ENCODE measurements at regions not wholly inside any gene's neighbourhood (a gene's known extent, or its start where the extent isn't known, plus 50 kb on each side); places are given as distances from the start of the nearest gene placed in this dataset.

DNA sequence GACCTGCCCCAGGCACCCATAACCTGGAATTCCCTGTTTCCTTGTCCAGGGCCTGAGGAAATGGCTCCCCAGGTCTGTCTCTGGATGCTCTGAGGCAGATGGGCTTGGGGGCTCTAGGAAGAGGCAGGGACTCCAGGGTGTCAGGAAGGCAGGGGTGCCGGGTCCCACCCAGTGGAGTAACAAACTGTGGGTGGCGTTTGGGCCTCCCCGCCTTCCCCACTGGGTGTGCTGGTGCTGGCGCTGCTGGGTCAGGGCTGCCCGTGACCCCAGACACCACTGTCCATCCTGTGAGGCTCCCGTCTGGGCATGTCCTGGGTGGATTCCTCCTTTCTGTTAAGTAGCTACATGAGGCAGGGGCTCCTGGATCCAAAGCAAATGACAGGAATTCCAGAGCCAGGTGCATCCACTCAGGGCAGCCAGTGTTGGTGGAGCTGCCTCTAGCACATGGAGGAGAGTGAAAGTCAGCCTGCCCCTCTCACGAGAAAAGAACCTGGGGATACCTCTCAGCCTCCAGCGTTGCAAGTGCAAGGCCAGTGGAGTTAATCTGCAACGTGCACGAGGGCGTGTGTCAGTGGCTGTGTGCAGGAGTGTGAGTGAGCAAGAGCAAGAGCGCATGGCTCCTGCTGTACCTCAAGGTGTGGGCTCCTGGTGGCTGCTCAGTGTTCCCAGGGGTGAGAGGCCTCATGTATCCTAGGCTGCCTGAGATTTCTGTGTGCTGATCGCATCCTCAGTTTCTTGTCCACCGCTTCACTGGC is 403.1 kb downstream of the TMEM121 start:
- no peak for DNase-seq (ENCODE audit: low read depth)
- TF ChIP-seq, protein P1, sequence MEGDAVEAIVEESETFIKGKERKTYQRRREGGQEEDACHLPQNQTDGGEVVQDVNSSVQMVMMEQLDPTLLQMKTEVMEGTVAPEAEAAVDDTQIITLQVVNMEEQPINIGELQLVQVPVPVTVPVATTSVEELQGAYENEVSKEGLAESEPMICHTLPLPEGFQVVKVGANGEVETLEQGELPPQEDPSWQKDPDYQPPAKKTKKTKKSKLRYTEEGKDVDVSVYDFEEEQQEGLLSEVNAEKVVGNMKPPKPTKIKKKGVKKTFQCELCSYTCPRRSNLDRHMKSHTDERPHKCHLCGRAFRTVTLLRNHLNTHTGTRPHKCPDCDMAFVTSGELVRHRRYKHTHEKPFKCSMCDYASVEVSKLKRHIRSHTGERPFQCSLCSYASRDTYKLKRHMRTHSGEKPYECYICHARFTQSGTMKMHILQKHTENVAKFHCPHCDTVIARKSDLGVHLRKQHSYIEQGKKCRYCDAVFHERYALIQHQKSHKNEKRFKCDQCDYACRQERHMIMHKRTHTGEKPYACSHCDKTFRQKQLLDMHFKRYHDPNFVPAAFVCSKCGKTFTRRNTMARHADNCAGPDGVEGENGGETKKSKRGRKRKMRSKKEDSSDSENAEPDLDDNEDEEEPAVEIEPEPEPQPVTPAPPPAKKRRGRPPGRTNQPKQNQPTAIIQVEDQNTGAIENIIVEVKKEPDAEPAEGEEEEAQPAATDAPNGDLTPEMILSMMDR (IDR thresholded peaks at IDR 0.05; ENCODE audit: low read depth, low read length), result no peak
- TF ChIP-seq, protein P2, sequence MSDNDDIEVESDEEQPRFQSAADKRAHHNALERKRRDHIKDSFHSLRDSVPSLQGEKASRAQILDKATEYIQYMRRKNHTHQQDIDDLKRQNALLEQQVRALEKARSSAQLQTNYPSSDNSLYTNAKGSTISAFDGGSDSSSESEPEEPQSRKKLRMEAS (IDR thresholded peaks at IDR 0.05; ENCODE audit: low read depth, low read length), result no peak
- no peak for TF ChIP-seq POLR2A (IDR thresholded peaks at IDR 0.05; ENCODE audit: extremely low read depth, insufficient read length)
- TF ChIP-seq MYC (IDR thresholded peaks at IDR 0.05; ENCODE audit: low read depth, low read length), result no peak
- H3K4me3 ChIP-seq (ENCODE audit: low read depth, low read length), result no peak overlapping the region

DNA sequence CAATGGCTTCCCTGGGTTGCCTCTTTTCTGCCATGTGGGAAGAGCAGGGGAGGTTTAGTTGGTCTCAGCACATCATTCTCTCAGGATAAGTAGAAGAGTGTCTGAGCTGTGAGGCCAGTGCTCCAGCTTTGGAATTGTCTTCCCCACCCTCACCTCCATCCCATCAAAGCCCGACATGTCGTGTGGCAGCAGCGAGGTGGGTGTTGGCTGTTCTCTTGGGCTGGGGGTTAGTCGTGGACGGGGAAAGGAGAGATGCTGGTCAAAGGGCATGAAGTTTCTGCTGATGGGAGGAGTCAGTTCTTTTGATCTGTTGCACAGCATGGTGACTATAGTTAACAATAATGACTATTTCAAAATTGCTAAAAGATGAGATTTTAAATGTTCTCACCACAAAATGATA is 404.2 kb downstream of the TMEM121 start:
- no peak for DNase-seq (ENCODE audit: low read depth)
- TF ChIP-seq POLR2A (IDR thresholded peaks at IDR 0.05; ENCODE audit: extremely low read depth, insufficient read length) (no peak), MYC (IDR thresholded peaks at IDR 0.05; ENCODE audit: low read depth, low read length) (no peak)
- TF ChIP-seq, protein P2 (IDR thresholded peaks at IDR 0.05; ENCODE audit: low read depth, low read length), result no peak
- TF ChIP-seq, protein P1 (IDR thresholded peaks at IDR 0.05; ENCODE audit: low read depth, low read length), result no peak
- no peak overlapping the region for H3K4me3 ChIP-seq (ENCODE audit: low read depth, low read length)

DNA sequence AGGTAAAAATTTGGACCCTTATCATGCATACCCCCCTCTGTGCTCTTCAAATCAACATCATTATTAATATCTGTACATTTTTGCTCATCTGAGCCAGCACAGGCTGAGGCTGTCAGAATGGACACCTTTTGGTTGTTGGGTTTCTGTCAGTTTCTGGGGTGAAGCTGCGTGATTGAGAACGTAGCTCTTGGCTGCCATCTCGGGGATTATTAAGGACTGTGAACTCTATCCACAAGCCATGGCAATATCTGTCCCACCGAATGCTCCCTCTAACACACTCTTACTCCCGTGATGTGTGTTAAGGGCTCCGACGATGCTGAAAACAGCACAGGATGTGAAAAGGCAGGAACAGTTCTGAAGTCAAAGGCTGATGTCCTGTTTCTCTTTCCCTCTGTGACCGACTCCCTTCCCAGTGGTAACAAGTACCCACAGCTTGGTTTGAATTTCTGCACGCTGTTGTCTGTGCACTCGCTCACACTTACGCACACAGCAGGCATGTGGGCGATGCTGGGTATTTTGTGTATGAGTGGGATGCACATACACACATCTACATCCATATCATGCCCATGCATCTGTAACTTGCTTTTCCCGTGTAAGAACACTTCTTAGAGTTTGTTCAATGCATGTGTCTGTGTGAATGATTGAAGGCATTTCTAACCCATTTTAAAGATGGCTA is 405.6 kb downstream of the TMEM121 start:
- peak; percentile 63 for DNase-seq (ENCODE audit: low read depth)
- H3K4me3 ChIP-seq (ENCODE audit: low read depth, low read length), result no peak overlapping the region
- TF ChIP-seq POLR2A (IDR thresholded peaks at IDR 0.05; ENCODE audit: extremely low read depth, insufficient read length) (no peak), MYC (IDR thresholded peaks at IDR 0.05; ENCODE audit: low read depth, low read length) (no peak)
- TF ChIP-seq, protein P2 (IDR thresholded peaks at IDR 0.05; ENCODE audit: low read depth, low read length), result no peak
- TF ChIP-seq, protein P1 (IDR thresholded peaks at IDR 0.05; ENCODE audit: low read depth, low read length), result peak; percentile 33

DNA sequence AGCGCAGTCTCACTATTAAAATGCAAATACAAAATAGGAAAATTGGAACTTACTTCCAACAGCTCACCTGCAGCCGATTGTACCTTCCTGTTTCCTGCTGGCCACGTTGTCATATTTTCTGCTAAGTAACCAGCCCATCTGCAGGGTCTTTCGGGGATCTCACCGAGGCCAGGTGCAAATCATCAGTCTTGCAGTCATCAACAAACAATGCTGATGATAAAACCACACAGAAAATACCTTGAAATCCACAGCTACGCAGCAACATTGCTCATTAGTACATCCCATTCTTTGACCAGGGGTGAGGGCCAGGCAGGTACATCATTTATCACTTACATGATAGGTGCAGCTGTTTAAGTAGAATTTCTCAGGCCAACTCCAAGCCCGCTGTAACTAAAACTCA is 406.9 kb downstream of the TMEM121 start:
- no peak overlapping the region for H3K4me3 ChIP-seq (ENCODE audit: low read depth, low read length)
- no peak for DNase-seq (ENCODE audit: low read depth)
- TF ChIP-seq POLR2A (IDR thresholded peaks at IDR 0.05; ENCODE audit: extremely low read depth, insufficient read length) (no peak), MYC (IDR thresholded peaks at IDR 0.05; ENCODE audit: low read depth, low read length) (no peak)
- TF ChIP-seq, protein P2 (IDR thresholded peaks at IDR 0.05; ENCODE audit: low read depth, low read length), result no peak
- TF ChIP-seq, protein P1 (IDR thresholded peaks at IDR 0.05; ENCODE audit: low read depth, low read length), result no peak

DNA sequence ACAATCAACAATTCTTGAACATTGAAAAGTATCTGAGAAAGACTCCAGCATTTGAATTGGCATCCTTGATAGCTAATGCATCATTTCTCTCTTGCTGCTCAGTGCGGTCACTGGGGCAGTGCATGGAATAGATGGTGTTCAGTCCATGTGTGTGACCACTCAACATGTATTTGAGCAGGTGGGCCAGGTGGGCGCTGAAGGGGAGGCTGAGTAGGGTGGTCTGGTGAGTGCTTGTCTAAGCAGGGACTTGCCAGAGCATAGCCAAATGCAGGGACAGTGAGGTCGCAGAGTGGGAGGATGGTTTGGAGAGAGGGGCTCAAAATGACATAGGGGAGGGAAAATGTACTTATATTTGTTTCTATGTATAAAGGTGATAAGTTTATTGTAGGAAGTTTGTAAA is 409.0 kb downstream of the TMEM121 start:
- no peak for DNase-seq (ENCODE audit: low read depth)
- no peak for TF ChIP-seq POLR2A (IDR thresholded peaks at IDR 0.05; ENCODE audit: extremely low read depth, insufficient read length)
- no peak for TF ChIP-seq MYC (IDR thresholded peaks at IDR 0.05; ENCODE audit: low read depth, low read length)
- TF ChIP-seq, protein P1 (IDR thresholded peaks at IDR 0.05; ENCODE audit: low read depth, low read length), result no peak
- TF ChIP-seq, protein P2 (IDR thresholded peaks at IDR 0.05; ENCODE audit: low read depth, low read length), result no peak

More for the DNA sequence above, 409.0 kb downstream of the TMEM121 start:
- H3K4me3 ChIP-seq (ENCODE audit: low read depth, low read length), result no peak overlapping the region

Data from NB4 (cell line).